H7 (cell line): ENCODE measurements at regions not wholly inside any gene's neighbourhood (a gene's known extent, or its start where the extent isn't known, plus 50 kb on each side); places are given as distances from the start of the nearest gene placed in this dataset.

Experiments
- DNase-seq: peaks from one replicate; pipeline ENCODE4 v3.0.0; 2012
- H3K27me3 ChIP-seq: 2 replicates; pipeline ENCODE4 v1.6.0; 2011; ENCODE audit warnings: mild to moderate bottlenecking, low read length; ENCODE audit not compliant: control insufficient read depth, insufficient read depth
- H3K36me3 ChIP-seq: replicated peaks from 2 replicates; pipeline ENCODE4 v1.5.1; 2011; ENCODE audit warnings: low read length; ENCODE audit not compliant: control insufficient read depth, insufficient read depth
- H3K4me3 ChIP-seq: 2 replicates; pipeline ENCODE4 v1.5.1; 2011; ENCODE audit warnings: low read depth, mild to moderate bottlenecking, control low read depth, low read length, moderate library complexity; ENCODE audit not compliant: insufficient read depth

GRCh38 chr10:36366843-36367242 lies 724.7 kb upstream of the FZD8 start:
- Histone ChIP-seq H3K27me3 (no peaks in the 10 kb centered on the region), H3K36me3 (no peaks in the 10 kb centered on the region), H3K4me3 (no peak overlapping the region)
- DNase-seq: no peak

DNA sequence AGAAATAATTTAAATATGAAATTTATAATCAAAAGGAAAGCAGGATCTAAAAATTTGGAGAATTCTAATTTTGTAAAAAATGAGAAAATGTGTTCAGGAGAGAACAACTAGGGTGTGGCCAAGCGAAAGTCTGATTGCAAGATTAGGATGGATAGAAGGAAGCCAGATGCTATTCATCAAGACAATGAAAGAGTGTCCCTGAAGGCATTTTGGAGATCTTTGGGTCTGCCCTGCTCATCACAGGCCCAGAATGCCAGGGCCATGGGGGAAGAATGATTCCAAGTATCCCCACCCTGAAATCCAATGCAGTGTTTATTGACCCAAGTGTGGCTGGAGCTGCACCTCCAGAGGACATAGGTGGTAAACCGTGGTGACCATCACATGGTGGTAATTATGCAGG lies 724.0 kb upstream of the FZD8 start:
- no peak overlapping the region for H3K4me3 ChIP-seq
- H3K36me3 ChIP-seq: no peaks in the 10 kb centered on the region
- DNase-seq: no peak
- H3K27me3 ChIP-seq: no peaks in the 10 kb centered on the region

GRCh38 chr10:36362257-36362656 lies 720.2 kb upstream of the FZD8 start:
- no peaks in the 10 kb centered on the region for H3K27me3 ChIP-seq
- no peaks in the 10 kb centered on the region for H3K36me3 ChIP-seq
- no peak overlapping the region for H3K4me3 ChIP-seq
- peak; percentile 41 for DNase-seq

DNA sequence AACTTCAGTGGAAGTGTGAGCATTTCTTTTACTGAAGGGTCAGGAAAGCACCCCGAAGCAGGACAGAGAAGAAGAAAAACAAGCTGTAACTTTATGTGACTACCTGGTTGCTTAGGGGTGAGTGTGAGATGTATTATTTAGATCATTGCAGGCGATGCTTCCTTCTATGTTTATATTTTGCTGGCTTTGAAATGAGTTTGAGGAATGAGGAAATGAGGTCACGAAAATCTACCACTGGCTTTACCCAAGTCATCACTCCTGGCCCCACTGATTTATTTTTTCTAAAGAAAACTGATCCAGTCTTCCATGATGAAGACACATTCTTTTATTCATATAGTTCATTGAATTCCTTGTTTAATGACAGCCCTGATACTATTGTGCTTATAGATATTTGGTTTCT lies 716.6 kb upstream of the FZD8 start:
- no peak for DNase-seq
- Histone ChIP-seq H3K36me3 (no peaks in the 10 kb centered on the region), H3K4me3 (no peak overlapping the region), H3K27me3 (no peaks in the 10 kb centered on the region)

- H3K4me3 ChIP-seq: no peak overlapping the region
- no peak for DNase-seq
- no peaks in the 10 kb centered on the region for H3K36me3 ChIP-seq
- no peaks in the 10 kb centered on the region for H3K27me3 ChIP-seq
These were observed 712.5 kb upstream of the FZD8 start for GRCh38 chr10:36354633-36355032.

GRCh38 chr10:36351159-36351558 lies 709.1 kb upstream of the FZD8 start:
- DNase-seq: no peak
- no peaks in the 10 kb centered on the region for H3K36me3 ChIP-seq
- H3K27me3 ChIP-seq: no peaks in the 10 kb centered on the region
- H3K4me3 ChIP-seq: no peak overlapping the region

- no peak for DNase-seq
- H3K4me3 ChIP-seq: no peak overlapping the region
- no peaks in the 10 kb centered on the region for H3K27me3 ChIP-seq
- no peaks in the 10 kb centered on the region for H3K36me3 ChIP-seq
These were observed 707.5 kb upstream of the FZD8 start for GRCh38 chr10:36349445-36350078.

- no peaks in the 10 kb centered on the region for H3K27me3 ChIP-seq
- H3K36me3 ChIP-seq: no peaks in the 10 kb centered on the region
- no peak overlapping the region for H3K4me3 ChIP-seq
- DNase-seq: no peak
These were observed 703.7 kb upstream of the FZD8 start for GRCh38 chr10:36345807-36346206.

- no peak overlapping the region for H3K4me3 ChIP-seq
- no peak for DNase-seq
- no peaks in the 10 kb centered on the region for H3K27me3 ChIP-seq
- H3K36me3 ChIP-seq: no peaks in the 10 kb centered on the region
These were observed 703.1 kb upstream of the FZD8 start for GRCh38 chr10:36345175-36345533.

- DNase-seq: no peak
- Histone ChIP-seq H3K4me3 (no peak overlapping the region), H3K36me3 (no peaks in the 10 kb centered on the region), H3K27me3 (no peaks in the 10 kb centered on the region)
These were observed 702.4 kb upstream of the FZD8 start for GRCh38 chr10:36344240-36345174.

- no peak overlapping the region for H3K4me3 ChIP-seq
- H3K36me3 ChIP-seq: no peaks in the 10 kb centered on the region
- no peak for DNase-seq
- no peaks in the 10 kb centered on the region for H3K27me3 ChIP-seq
These were observed 700.7 kb upstream of the FZD8 start for GRCh38 chr10:36342781-36343180.

DNA sequence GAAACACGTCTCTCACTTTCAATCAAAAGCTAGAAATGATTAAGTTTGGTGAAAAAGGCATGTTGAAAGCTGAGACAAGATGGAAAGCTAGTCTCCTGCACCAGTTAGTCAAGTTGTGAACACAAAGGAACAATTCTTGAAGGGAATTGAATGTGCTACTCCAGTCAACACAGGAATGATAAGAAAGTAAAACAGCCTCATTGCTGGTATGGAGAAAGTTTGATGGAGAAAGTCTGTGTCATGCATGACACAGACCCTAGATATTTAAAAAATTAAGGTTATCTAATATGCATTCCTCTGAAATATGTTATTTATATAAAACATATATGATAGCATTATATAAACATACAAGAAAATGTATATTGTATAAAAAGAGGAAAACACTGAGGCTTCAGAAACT lies 699.4 kb upstream of the FZD8 start:
- DNase-seq: no peak
- Histone ChIP-seq H3K27me3 (no peaks in the 10 kb centered on the region), H3K36me3 (no peaks in the 10 kb centered on the region), H3K4me3 (no peak overlapping the region)

- H3K36me3 ChIP-seq: no peaks in the 10 kb centered on the region
- no peak for DNase-seq
- H3K27me3 ChIP-seq: no peaks in the 10 kb centered on the region
- no peak overlapping the region for H3K4me3 ChIP-seq
These were observed 694.2 kb upstream of the FZD8 start for GRCh38 chr10:36336315-36336714.

GRCh38 chr10:36333446-36333845 lies 691.4 kb upstream of the FZD8 start:
- no peak for DNase-seq
- Histone ChIP-seq H3K27me3 (no peaks in the 10 kb centered on the region), H3K4me3 (no peak overlapping the region), H3K36me3 (no peaks in the 10 kb centered on the region)

GRCh38 chr10:36332926-36333325 lies 690.8 kb upstream of the FZD8 start:
- Histone ChIP-seq H3K27me3 (no peaks in the 10 kb centered on the region), H3K36me3 (no peaks in the 10 kb centered on the region), H3K4me3 (no peak overlapping the region)
- no peak for DNase-seq
